ENCODE measurements at regions not wholly inside any gene's neighbourhood (a gene's known extent, or its start where the extent isn't known, plus 50 kb on each side); places are given as distances from the start of the nearest gene placed in this dataset.

- in situ Hi-C loops (cut with MboI): no loop called here
- intact Hi-C loops (cut with micrococcal nuclease; ENCODE audit: unreplicated experiment): no loop called here
- ChIA-PET RAD21 (ENCODE audit: unreplicated experiment) (no interaction called here), POLR2A (no interaction called here), SMC1A (ENCODE audit: uncharacterized antibody, unreplicated experiment) (no interaction called here), CTCF (no interaction called here)
- no TSS peak for BruUV-seq (replicated peaks)
- DNase-seq (ENCODE audit: low read depth, low spot score): no peak
- Histone ChIP-seq H4K20me1 (ENCODE audit: control insufficient read depth, insufficient read depth) (no peaks in the 10 kb centered on the region), H3K4me1 (ENCODE audit: control insufficient read depth, insufficient read depth, low read length) (no peaks in the 10 kb centered on the region), H2AFZ (ENCODE audit: control insufficient read depth, low read depth, low read length) (no peak overlapping the region), H3K36me3 (ENCODE audit: control insufficient read depth in 2 of 2, insufficient read depth in 2 of 2, low read length in 1 of 2) (no peaks in the 10 kb centered on the region), H3K27ac (ENCODE audit: control insufficient read depth, insufficient read depth) (no peak overlapping the region), H3K4me3 (no peak overlapping the region), H3K4me2 (ENCODE audit: control insufficient read depth, insufficient read depth) (no peak overlapping the region), H3K9ac (ENCODE audit: control insufficient read depth, insufficient read depth, low read length) (no peak overlapping the region), H3K9me3 (replicated peaks; ENCODE audit: control insufficient read depth, insufficient read depth, low read length) (no peaks in the 10 kb centered on the region), H3K27me3 (replicated peaks in 1 of 2; ENCODE audit: control insufficient read depth in 2 of 2, insufficient read depth in 2 of 2, low read length in 1 of 2) (no peaks in the 10 kb centered on the region), H3K79me2 (ENCODE audit: control insufficient read depth, insufficient read depth, low read length) (no peaks in the 10 kb centered on the region)
- WGBS (ENCODE audit: insufficient coverage, insufficient replicate concordance, low lambda C conversion rate, missing lambda C conversion rate): 22% methylated on average over 5 of the region's 5 CpGs
- FAIRE-seq: no peak
- peak; percentile 90 for ATAC-seq
- TF ChIP-seq KAT2A (conservative IDR thresholded peaks at IDR 0.05; ENCODE audit: control insufficient read depth, low read depth, low read length): no peak
- TF ChIP-seq CEBPZ (IDR thresholded peaks at IDR 0.05; ENCODE audit: low read depth, low read length): no peak
- no peak for TF ChIP-seq RFX5 (IDR thresholded peaks at IDR 0.05; ENCODE audit: low read depth, low read length)
- peak; percentile 51; the same call in 1 of the 2 replicates for TF ChIP-seq IKZF1 (conservative IDR thresholded peaks at IDR 0.05)
- TF ChIP-seq NFXL1 (IDR thresholded peaks at IDR 0.05; ENCODE audit: borderline replicate concordance): no peak
- no peak for TF ChIP-seq ATF3 (IDR thresholded peaks at IDR 0.05; ENCODE audit: borderline replicate concordance, extremely low read depth, low read depth, low read length)
- no peak for TF ChIP-seq SMAD1 (IDR thresholded peaks at IDR 0.05; ENCODE audit: low read depth, partially characterized antibody)
- no peak for TF ChIP-seq HDGF (IDR thresholded peaks at IDR 0.05)
- TF ChIP-seq PRDM15 (CRISPR knock-in tag; IDR thresholded peaks at IDR 0.05): no peak
Measured at GRCh38 chr2:81206216-81206615, 901.7 kb upstream of the LRRTM1 start.
